CD4-positive, alpha-beta T cell treated with Interleukin-6 for 4 hours (primary cell): ENCODE measurements at regions not wholly inside any gene's neighbourhood (a gene's known extent, or its start where the extent isn't known, plus 50 kb on each side); places are given as distances from the start of the nearest gene placed in this dataset.

ENCODE experiments used
- DNase-seq: peaks from one replicate; pipeline ENCODE4 v3.0.0-alpha.2; 2020; ENCODE audit warnings: mixed read lengths

GRCh38 chr5:2283481-2284045 is 400.8 kb upstream of the IRX4 start:
- no peak for DNase-seq

GRCh38 chr5:2282893-2283292 is 400.2 kb upstream of the IRX4 start:
- DNase-seq: no peak

GRCh38 chr5:2282034-2282690 is 399.4 kb upstream of the IRX4 start:
- no peak for DNase-seq

- no peak for DNase-seq
Observed at GRCh38 chr5:2281446-2281845, 398.7 kb upstream of the IRX4 start.

- no peak for DNase-seq
Observed at GRCh38 chr5:2280318-2280717, 397.6 kb upstream of the IRX4 start.

GRCh38 chr5:2278825-2279456 is 396.2 kb upstream of the IRX4 start:
- no peak for DNase-seq

GRCh38 chr5:2277886-2278285 is 395.2 kb upstream of the IRX4 start:
- no peak for DNase-seq

GRCh38 chr5:2276101-2276500 is 393.4 kb upstream of the IRX4 start:
- no peak for DNase-seq

GRCh38 chr5:2272755-2273154 is 390.0 kb upstream of the IRX4 start:
- no peak for DNase-seq

GRCh38 chr5:2272039-2272438 is 389.3 kb upstream of the IRX4 start:
- DNase-seq: no peak

- DNase-seq: no peak
Observed at GRCh38 chr5:2271316-2271715, 388.6 kb upstream of the IRX4 start.

GRCh38 chr5:2270467-2270866 is 387.7 kb upstream of the IRX4 start:
- no peak for DNase-seq

- no peak for DNase-seq
Observed at GRCh38 chr5:2269656-2270055, 386.9 kb upstream of the IRX4 start.

GRCh38 chr5:2267991-2268390 is 385.3 kb upstream of the IRX4 start:
- DNase-seq: no peak

GRCh38 chr5:2266641-2267240 is 384.0 kb upstream of the IRX4 start:
- DNase-seq: no peak

- DNase-seq: no peak
Observed at GRCh38 chr5:2265341-2265740, 382.6 kb upstream of the IRX4 start.

- no peak for DNase-seq
Observed at GRCh38 chr5:2263763-2264162, 381.0 kb upstream of the IRX4 start.

GRCh38 chr5:2262620-2263019 is 379.9 kb upstream of the IRX4 start:
- no peak for DNase-seq

GRCh38 chr5:2261004-2261703 is 378.4 kb upstream of the IRX4 start:
- no peak for DNase-seq

GRCh38 chr5:2260211-2261003 is 377.7 kb upstream of the IRX4 start:
- DNase-seq: no peak

- no peak for DNase-seq
Observed at GRCh38 chr5:2259494-2260107, 376.9 kb upstream of the IRX4 start.

- DNase-seq: no peak
Observed at GRCh38 chr5:2258861-2259260, 376.1 kb upstream of the IRX4 start.
